Upper lobe of left lung (tissue), 4 donors: ENCODE measurements at regions not wholly inside any gene's neighbourhood (a gene's known extent, or its start where the extent isn't known, plus 50 kb on each side); places are given as distances from the start of the nearest gene placed in this dataset.

Experiments used
- CTCF ChIP-seq, 6 experiments: fragments of 450-650 bp in 4 of 6; fragments of 200-600 bp in 2 of 6; sonication (generic) in 2 of 6; IDR thresholded peaks; one replicate each; pipeline ENCODE4 v1.5.1; 2016 to 2019; ENCODE audit warnings: antibody characterized with exemption in 6 of 6
- POLR2A ChIP-seq, 4 donors: fragments of 450-650 bp; IDR thresholded peaks; one replicate each; pipeline ENCODE4 v1.5.1; 2016 to 2017; ENCODE audit warnings: antibody characterized with exemption in 4 of 4, mild to moderate bottlenecking in 2 of 4

- TF ChIP-seq CTCF (IDR thresholded peaks at IDR 0.05): no peak
- no peak for TF ChIP-seq POLR2A (IDR thresholded peaks at IDR 0.05)
Observed at GRCh38 chr12:127930122-127930521, 336.8 kb upstream of the TMEM132C start.
